Thyroid gland (tissue), 4 donors: ENCODE measurements at regions not wholly inside any gene's neighbourhood (a gene's known extent, or its start where the extent isn't known, plus 50 kb on each side); places are given as distances from the start of the nearest gene placed in this dataset.

Experiments
- POLR2A ChIP-seq, 2 donors: fragments of 450-650 bp; IDR thresholded peaks; one replicate each; pipeline ENCODE4 v1.6.1; 2017; ENCODE audit warnings: antibody characterized with exemption in 2 of 2, mild to moderate bottlenecking in 2 of 2, moderate library complexity in 1 of 2
- TF ChIP-seq, protein P1 (sequence below), 6 experiments: fragments of 200-600 bp in 3 of 6; fragments of 450-650 bp in 3 of 6; sonication (generic) in 3 of 6; IDR thresholded peaks; one replicate each; pipeline ENCODE4 v1.5.1; 2016 to 2019; ENCODE audit warnings: antibody characterized with exemption in 6 of 6, mild to moderate bottlenecking in 2 of 6, inconsistent platforms in 1 of 6, moderate library complexity in 1 of 6

DNA sequence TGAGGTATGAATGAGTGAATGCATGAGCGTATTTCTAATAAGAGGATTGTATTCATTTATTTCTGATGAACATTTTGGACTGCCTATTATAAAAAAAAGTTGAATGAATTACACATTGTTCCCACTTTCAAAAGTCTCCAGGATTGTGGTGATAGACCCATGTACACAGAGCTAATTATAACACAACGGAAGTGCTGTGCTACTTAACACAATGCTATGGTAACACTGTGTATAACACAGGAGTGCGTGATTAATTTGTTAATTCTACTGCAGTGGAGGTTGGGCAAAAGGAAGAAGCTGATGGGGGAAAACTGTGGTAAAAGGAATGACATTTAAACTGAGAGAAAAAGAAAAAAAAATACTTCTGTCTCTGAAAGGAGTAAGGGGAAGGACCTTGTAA, 147.8 kb upstream of the MEF2C start:
- no peak for TF ChIP-seq POLR2A (IDR thresholded peaks at IDR 0.05)
- TF ChIP-seq, protein P1, sequence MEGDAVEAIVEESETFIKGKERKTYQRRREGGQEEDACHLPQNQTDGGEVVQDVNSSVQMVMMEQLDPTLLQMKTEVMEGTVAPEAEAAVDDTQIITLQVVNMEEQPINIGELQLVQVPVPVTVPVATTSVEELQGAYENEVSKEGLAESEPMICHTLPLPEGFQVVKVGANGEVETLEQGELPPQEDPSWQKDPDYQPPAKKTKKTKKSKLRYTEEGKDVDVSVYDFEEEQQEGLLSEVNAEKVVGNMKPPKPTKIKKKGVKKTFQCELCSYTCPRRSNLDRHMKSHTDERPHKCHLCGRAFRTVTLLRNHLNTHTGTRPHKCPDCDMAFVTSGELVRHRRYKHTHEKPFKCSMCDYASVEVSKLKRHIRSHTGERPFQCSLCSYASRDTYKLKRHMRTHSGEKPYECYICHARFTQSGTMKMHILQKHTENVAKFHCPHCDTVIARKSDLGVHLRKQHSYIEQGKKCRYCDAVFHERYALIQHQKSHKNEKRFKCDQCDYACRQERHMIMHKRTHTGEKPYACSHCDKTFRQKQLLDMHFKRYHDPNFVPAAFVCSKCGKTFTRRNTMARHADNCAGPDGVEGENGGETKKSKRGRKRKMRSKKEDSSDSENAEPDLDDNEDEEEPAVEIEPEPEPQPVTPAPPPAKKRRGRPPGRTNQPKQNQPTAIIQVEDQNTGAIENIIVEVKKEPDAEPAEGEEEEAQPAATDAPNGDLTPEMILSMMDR (IDR thresholded peaks at IDR 0.05), result no peak
